ENCODE measurements at regions not wholly inside any gene's neighbourhood (a gene's known extent, or its start where the extent isn't known, plus 50 kb on each side); places are given as distances from the start of the nearest gene placed in this dataset.

DNA sequence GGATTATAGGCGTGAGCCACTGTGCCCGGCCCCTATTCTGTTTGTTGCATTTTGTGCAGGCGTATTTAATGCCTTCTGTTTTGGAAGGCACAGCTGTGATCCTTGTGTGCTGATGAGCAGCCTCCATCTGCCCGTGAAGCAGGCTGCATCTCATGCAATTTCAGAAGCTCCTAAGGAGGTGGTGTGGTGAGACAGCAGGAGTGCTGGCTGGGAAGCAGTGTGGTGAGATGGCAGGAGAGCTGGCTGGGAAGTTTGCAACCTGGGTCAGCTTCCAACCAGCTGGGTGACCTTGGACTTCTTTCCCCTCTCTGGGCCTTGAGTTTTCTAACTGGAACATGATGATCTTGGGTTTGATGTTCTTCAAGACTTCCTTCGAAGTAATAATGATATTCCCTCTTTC is 525.1 kb downstream of the TBC1D22A start:
- no peaks in the 10 kb centered on the region for H3K9me3 ChIP-seq (replicated peaks in 1 of 3)
- WGBS, 4 donors, result 82 to 90% (median 85%) methylated on average over 5 of the region's 5 CpGs
- no peaks in the 10 kb centered on the region for H3K36me3 ChIP-seq (replicated peaks in 1 of 2)
- intact Hi-C loops (cut with DNase I), result no loop called here
- TF ChIP-seq POLR2A (IDR thresholded peaks at IDR 0.05), result no peak
- TF ChIP-seq, protein P1, sequence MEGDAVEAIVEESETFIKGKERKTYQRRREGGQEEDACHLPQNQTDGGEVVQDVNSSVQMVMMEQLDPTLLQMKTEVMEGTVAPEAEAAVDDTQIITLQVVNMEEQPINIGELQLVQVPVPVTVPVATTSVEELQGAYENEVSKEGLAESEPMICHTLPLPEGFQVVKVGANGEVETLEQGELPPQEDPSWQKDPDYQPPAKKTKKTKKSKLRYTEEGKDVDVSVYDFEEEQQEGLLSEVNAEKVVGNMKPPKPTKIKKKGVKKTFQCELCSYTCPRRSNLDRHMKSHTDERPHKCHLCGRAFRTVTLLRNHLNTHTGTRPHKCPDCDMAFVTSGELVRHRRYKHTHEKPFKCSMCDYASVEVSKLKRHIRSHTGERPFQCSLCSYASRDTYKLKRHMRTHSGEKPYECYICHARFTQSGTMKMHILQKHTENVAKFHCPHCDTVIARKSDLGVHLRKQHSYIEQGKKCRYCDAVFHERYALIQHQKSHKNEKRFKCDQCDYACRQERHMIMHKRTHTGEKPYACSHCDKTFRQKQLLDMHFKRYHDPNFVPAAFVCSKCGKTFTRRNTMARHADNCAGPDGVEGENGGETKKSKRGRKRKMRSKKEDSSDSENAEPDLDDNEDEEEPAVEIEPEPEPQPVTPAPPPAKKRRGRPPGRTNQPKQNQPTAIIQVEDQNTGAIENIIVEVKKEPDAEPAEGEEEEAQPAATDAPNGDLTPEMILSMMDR (IDR thresholded peaks at IDR 0.05), result no peak
- no peaks in the 10 kb centered on the region for H3K4me1 ChIP-seq (replicated peaks in 1 of 2)
- H3K4me3 ChIP-seq, result no peak overlapping the region
- no peak for DNase-seq
- no peak overlapping the region for H3K27ac ChIP-seq
- H3K27me3 ChIP-seq, result no peaks in the 10 kb centered on the region

GRCh38 chr22:47286590-47286989 is 524.1 kb downstream of the TBC1D22A start:
- H3K4me1 ChIP-seq (replicated peaks in 1 of 2), result no peaks in the 10 kb centered on the region
- intact Hi-C loops (cut with DNase I), result no loop called here
- H3K36me3 ChIP-seq (replicated peaks in 1 of 2), result no peaks in the 10 kb centered on the region
- DNase-seq, result no peak
- no peaks in the 10 kb centered on the region for H3K27me3 ChIP-seq
- H3K27ac ChIP-seq, result no peak overlapping the region
- 69 to 75% (median 70%) methylated on average over 6 to 7 of the region's 7 CpGs for WGBS, 4 donors
- H3K9me3 ChIP-seq (replicated peaks in 1 of 3), result no peaks in the 10 kb centered on the region
- TF ChIP-seq, protein P1 (IDR thresholded peaks at IDR 0.05), result no peak
- no peak for TF ChIP-seq POLR2A (IDR thresholded peaks at IDR 0.05)
- no peak overlapping the region for H3K4me3 ChIP-seq

- H3K9me3 ChIP-seq (replicated peaks in 1 of 3), result no peaks in the 10 kb centered on the region
- no peak overlapping the region for H3K27ac ChIP-seq
- TF ChIP-seq POLR2A (IDR thresholded peaks at IDR 0.05), result no peak
- TF ChIP-seq, protein P1 (IDR thresholded peaks at IDR 0.05), result no peak
- 73 to 82% (median 75%) methylated on average over 10 of the region's 10 CpGs; no CpG with 5 or more reads in 1 of the 4 donors for WGBS, 4 donors
- intact Hi-C loops (cut with DNase I), result no loop called here
- no peak for DNase-seq
- H3K36me3 ChIP-seq (replicated peaks in 1 of 2), result no peaks in the 10 kb centered on the region
- no peak overlapping the region for H3K4me3 ChIP-seq
- H3K4me1 ChIP-seq (replicated peaks in 1 of 2), result no peaks in the 10 kb centered on the region
- H3K27me3 ChIP-seq, result no peaks in the 10 kb centered on the region
Observed at GRCh38 chr22:47285981-47286380, 523.5 kb downstream of the TBC1D22A start.

- Histone ChIP-seq H3K27me3 (no peaks in the 10 kb centered on the region), H3K27ac (no peak overlapping the region), H3K4me1 (replicated peaks in 1 of 2) (no peaks in the 10 kb centered on the region), H3K4me3 (no peak overlapping the region), H3K36me3 (replicated peaks in 1 of 2) (no peaks in the 10 kb centered on the region), H3K9me3 (replicated peaks in 1 of 3) (no peaks in the 10 kb centered on the region)
- WGBS, 4 donors, result 60 to 74% (median 67%) methylated on average over 8 of the region's 8 CpGs
- no peak for DNase-seq
- intact Hi-C loops (cut with DNase I), result no loop called here
- TF ChIP-seq POLR2A (IDR thresholded peaks at IDR 0.05), result no peak
- TF ChIP-seq, protein P1 (IDR thresholded peaks at IDR 0.05), result no peak
Observed at GRCh38 chr22:47284822-47285221, 522.4 kb downstream of the TBC1D22A start.

Data from adrenal gland (tissue), 9 donors.